CD1c-positive myeloid dendritic cell (primary cell): ENCODE measurements at regions not wholly inside any gene's neighbourhood (a gene's known extent, or its start where the extent isn't known, plus 50 kb on each side); places are given as distances from the start of the nearest gene placed in this dataset.

Experiments used
- DNase-seq: peaks from one replicate; pipeline ENCODE4 v3.0.0-alpha.2; 2016; ENCODE audit errors: extremely low spot score

DNA sequence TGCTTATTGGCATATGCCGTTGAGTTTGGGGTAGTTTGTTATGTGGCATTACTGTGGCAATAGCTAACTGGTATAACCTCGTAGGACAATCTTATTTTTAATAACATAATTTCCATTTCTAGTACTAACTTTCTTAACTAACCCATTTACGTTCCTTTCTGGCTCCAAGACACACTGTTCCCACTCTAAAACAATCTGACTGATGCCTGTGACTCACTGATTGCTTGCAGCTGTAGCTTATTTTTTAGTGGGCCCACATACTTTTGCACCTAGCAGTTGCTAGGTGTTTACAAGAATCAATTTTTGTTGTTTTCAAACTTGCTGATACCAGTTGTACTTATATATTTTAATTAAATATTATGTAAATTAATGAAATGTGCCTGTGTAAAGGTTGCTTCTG lies 52.2 kb downstream of the FAT3 start:
- DNase-seq = no peak

DNA sequence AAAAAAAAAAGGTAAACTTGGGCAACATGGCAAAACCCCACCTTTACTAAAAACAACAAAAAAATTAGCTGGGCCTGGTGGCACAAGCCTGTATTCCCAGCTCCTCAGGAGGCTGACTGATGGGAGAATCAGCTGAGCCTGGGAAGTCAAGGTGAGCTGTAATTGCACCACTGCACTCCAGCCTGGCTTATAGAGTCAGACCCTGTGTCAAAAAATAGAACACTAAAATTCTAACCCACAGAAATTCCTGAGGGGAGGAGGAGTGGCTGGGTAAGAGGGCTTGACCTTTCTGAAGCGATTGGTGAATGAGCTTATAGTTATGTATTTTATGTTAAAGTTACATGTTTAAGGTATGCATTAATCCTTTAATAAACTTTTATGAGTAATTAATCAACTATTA lies 53.3 kb downstream of the FAT3 start:
- no peak for DNase-seq

GRCh38 chr11:92278791-92279433 lies 54.3 kb downstream of the FAT3 start:
- DNase-seq = no peak

DNA sequence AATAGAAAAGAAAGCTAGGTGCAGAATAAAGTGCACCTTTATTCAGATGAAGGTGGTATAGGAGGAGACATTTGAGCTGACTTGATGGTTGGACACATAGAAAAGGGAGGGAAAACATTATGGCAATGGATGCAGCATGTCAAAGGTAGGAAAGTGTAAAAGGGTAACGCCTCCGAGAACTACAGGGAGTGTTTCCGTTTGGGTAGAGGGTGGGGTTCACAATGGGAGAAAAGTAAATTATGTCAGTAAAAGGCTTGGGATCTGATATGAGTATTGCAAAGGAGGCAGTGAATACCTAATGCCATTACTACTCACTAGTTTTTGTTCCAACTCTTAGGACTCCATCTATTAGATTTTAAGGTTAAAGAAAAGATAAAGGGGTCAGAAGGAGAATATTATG lies 59.5 kb downstream of the FAT3 start:
- DNase-seq = no peak

DNA sequence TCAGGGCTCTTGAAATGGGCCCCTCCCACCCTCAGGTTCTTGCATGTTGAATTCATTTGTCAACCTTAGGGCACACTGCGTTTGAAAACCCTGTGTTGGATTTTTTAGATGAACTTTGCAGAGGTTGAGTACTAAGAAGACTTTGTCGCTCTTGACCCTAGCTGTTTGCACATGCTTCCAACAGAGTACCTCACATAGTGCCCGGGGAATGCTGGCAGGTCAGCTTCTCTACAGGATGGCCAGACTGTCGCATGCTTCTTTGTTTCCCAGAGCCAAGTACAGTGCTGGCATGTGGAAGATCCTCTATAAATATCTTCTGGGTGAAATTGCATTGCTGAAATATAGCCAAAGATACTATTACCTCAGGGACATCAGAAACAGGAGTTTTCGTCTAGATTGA lies 59.9 kb downstream of the FAT3 start:
- no peak for DNase-seq

- no peak for DNase-seq
These were observed 61.2 kb downstream of the FAT3 start for GRCh38 chr11:92285776-92286175.

GRCh38 chr11:92286709-92287108 lies 62.1 kb downstream of the FAT3 start:
- DNase-seq = no peak

DNA sequence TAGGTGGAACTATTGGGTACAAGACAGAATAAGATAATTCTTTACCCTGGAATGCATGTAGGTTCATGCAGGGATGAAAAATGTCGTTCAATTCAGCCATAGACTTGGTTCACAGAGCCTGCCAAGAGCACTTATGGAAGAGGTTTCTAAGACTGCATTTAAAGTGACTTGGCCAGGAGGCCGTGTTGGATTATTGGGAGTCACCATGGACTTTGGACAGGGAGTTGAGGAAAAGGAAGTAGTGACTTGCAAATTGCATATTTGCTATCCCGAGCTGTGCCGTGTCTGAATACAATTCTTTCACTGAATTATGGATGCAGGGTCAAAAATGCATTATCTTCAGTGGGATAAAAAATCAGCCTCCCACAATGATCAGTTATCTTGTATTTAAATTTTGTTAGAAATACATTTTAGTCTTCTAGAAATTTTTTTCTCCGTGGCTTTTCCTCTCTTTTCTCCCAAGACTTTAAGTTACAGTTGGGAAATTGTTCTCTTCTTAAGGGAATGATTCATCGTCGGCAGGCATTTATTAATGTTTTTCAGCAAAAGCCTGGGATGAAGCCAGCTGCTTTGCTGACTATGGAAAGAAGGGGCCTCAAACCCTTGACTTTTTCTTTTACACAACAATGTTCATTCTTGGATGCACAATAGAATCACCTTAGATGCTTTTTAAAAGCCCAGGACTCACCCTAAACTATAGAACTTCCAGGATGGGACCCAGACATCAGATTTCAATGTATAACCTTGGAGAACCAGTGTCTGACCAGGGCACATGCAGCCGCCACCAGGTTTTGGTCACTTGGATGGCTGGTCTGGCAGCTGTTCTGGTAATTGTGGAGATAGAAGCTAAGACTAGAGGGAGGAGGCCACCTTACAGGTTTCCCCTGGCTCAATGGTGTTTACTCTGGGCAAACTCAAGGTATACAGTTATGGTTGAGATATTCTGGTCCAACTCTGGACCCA lies 70.8 kb downstream of the FAT3 start:
- no peak for DNase-seq

DNA sequence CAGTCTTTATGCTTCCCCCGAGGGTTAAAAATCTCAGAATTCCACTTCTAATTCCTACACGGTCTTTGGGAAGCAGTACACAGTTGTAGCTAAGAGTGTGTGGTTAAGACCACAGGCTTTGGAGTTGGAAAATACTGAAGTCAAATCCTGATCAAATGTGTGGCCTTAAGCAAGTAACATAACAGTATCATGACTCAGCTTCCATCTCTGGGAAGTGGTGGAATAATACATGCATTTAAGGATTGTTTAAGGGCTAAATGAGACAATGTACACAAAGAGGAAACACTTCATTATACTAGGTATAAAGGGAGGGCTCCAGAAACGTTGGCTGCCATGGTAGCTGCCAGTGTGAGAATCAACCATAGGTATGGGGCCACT lies 71.5 kb downstream of the FAT3 start:
- DNase-seq = no peak

- DNase-seq = no peak
These were observed 73.2 kb downstream of the FAT3 start for GRCh38 chr11:92297567-92298553.

DNA sequence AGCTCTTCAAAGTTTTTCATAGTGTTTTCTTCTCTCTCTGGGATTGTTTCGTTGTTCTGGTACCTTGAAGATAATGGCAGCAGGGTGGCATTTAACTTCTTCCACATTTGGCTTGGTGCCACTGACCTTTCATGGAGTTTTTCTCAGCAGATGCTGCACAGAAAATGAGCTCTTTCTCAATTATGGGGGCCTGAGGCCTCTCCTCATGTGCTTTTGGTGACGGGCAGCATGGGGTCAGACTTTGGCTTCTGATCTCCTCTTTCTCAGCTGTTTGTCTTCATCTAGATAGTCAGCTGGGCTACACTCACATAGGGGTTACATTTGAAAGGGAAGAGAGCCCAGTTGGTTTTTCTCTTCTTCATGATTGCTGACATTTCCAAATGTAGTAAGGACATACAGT lies 76.3 kb downstream of the FAT3 start:
- no peak for DNase-seq

GRCh38 chr11:92302770-92303169 lies 78.2 kb downstream of the FAT3 start:
- DNase-seq = no peak

- no peak for DNase-seq
These were observed 79.7 kb downstream of the FAT3 start for GRCh38 chr11:92304271-92304670.

- DNase-seq = no peak
These were observed 82.4 kb downstream of the FAT3 start for GRCh38 chr11:92306966-92307510.

DNA sequence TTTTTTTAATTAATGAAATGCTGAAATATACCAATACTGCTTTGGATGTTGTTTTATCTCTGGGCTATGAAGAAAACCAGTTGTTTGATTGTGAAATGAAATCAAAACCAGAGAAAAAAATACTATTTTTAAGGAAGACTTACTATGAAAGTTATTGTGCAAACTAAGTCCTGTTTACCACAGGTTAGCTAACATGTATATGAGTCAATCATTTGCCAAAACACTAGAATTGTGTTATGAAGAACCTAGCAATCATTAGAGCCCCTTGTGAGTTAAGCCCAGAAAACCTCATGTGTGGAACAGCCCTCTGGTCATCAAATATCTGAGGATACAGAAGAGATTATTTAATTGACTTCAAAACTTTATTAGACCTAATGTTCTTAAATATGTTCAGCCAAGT lies 83.7 kb downstream of the FAT3 start:
- DNase-seq = no peak

- no peak for DNase-seq
These were observed 87.2 kb downstream of the FAT3 start for GRCh38 chr11:92311616-92312449.

DNA sequence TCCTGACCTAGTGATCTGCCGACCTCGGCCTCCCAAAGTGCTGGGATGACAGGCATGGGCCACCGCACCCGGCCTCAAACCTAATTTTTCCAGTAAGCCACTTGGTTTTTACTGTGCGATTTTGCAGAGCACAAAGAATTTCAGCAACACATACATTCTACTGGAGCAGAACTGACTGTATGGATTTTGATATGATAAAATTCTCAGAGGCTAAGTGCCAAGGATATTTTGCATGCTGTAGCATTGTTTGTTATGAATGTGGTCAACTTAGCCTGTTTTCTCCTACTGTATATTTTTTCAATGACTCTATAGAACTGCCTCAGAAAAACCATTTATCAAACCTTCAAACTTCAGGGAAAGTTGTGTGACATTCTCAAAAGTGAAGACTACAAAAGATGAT lies 89.2 kb downstream of the FAT3 start:
- no peak for DNase-seq

- no peak for DNase-seq
These were observed 89.9 kb downstream of the FAT3 start for GRCh38 chr11:92314499-92314898.

GRCh38 chr11:92316106-92316809 lies 91.6 kb downstream of the FAT3 start:
- no peak for DNase-seq

- DNase-seq = no peak
These were observed 92.6 kb downstream of the FAT3 start for GRCh38 chr11:92317222-92317621.
